ENCODE measurements at regions not wholly inside any gene's neighbourhood (a gene's known extent, or its start where the extent isn't known, plus 50 kb on each side); places are given as distances from the start of the nearest gene placed in this dataset.
"Not testable (repeated sequence)": the region's sequence is repeated elsewhere in the genome, so short reads cannot be mapped to it uniquely, and the experiment has no call there.

DNA sequence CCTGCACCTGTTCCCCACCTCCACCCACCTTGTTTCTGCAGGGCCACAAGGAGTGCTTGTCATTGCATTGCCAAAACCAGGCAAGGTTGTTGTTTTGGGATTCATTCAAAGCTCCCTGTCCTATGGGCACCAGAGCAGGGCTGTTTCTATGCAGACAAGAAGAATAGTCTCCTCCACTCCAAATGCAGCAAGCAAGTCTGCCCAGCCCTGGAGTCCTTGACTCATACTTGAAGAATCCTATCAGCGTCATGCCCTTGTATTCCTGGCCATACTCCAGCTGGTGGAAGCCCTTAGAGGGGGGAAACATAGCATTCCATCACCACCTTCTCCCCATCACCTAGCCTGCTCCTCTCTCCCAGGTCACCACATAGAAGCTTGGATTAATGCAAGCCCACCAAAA is 145.3 kb upstream of the ECI2 start:
- DNase-seq = no peak

DNA sequence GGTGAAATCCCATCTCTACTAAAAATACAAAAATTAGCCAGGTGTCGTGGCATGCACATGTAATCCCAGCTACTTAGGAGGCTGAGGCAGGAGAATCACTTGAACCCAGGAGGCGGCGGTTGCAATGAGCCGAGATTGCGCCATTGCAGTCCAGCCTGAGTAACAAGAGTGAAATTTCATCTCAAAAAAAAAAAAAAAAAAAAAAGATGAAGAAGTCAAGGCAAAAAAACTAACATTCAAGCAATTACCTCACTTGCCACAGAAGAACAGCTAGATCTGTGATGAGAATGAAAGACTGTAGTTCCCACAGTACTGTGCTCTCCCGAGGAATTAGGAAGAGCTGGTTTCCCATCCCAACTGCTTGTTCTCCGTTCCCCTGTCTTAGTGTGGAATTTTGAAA is 144.7 kb upstream of the ECI2 start:
- no peak for DNase-seq

DNA sequence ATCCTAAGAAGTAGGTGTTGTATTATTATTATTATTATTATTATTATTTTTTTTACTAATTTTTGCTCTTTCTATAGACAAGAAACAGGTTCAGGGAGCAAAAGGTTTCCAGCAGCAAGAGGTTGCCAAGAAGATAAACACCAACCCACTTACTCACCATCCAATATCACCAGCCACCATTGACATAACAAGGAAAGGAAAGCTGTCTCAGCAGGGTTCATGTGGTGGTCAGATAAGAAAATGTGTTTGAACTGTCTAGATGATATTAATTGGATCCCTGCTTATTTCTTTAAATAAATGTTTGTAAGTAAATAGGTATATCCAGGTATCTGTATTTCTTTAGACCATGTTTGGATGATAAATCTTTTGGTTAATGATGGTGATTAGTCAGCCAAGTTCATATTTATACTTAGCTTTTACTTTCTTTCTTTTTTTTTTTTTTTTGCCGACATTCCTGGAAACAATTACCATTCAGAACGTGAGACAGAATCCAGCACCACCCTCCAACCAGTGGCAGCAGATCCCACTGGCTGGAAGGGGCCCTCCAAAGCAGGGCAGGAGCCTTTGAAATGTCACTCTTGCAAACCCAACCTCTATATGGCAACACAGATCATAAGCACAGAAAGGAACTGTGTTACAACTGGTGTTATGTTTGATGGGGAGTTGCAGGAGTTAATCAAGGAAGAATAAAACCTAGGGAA is 139.2 kb upstream of the ECI2 start:
- DNase-seq = no peak

DNA sequence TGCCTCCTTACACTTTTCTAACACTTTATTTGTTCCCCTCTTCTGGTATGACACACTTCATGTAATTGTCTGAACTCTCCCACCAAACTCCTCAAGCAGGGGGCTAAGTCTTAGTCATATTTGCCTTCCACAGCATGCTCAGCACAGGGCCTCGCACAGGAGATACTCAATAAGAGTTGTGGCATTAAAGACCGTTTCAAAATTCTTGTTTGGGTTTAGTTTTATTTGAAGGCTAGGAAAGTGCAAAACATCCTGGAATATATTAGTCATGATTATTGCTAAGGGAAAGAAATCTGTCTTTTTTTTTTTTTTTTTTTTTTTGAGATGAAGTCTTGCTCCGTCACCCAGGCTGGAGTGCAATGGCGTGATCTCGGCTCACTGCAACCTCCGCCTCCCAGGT is 137.6 kb upstream of the ECI2 start:
- no peak for DNase-seq

DNA sequence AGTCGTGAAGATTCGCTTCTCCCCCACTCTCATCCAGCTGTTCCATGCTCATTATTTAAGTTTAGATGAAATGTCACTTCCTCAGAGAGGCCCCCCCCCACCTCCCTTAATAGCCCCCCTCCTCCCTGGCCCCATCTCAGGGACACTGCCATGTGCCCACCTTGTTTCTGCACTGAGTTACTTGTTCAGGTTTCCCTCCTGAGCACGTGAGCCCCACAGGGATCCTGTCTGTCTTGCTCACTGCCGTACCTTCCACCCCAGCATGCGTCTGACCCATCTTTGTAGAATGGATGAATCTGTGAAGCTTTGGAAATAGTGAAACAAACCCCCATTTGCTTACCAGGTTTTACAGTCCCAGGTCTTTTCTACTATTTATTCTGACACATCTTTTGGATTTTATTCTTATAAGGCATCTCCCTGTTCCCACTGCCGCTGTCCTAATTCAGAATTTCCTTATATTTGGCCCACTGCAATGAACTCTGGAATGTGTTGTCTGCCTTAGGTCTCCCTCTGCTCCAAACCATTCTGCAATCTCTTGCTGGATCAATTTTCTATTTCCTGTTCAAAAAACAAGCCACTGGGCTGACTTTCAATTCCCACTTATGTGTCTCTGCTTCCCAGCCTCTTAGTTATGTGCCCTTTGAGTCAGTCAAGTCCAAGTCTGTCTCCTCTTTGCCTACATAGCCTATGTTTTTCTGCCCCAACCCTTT is 136.5 kb upstream of the ECI2 start:
- no peak for DNase-seq

DNA sequence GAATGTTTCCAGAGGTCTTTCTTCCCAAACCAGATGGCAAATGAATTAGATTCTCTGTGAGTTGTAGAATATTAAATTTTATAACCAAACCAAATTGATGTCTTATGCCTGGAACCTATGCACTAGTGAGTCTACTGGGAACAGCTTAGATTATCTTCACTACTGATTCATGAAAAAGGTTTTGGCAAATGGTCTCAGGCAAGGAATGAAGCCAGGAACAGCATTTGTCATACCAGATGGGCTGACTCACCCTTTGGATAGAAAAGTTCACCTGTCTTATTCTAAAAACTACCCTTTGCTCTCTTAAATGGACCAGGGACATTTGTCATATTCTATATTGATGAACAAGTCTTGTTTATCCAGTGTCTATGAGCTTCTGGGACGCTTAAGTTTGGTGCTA is 135.4 kb upstream of the ECI2 start:
- DNase-seq = no peak

DNA sequence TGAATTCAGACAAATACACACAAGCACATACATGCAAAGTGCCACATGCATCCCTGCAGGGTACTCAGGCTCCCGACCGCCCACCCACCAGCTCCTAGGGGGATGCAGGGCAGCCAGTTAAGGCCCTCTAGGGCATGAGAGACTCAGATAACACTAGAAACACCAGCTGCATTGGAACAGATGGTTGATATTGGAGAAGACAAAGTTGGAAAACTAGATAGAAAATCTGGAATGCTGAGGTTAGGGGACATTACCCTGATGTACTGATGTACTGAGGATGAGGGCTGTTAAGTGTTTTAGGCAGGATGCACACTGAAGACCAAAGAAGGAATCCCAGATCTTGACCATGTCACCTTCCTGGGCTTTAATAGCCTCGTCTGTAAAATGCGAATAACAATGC is 134.6 kb upstream of the ECI2 start:
- DNase-seq = no peak

DNA sequence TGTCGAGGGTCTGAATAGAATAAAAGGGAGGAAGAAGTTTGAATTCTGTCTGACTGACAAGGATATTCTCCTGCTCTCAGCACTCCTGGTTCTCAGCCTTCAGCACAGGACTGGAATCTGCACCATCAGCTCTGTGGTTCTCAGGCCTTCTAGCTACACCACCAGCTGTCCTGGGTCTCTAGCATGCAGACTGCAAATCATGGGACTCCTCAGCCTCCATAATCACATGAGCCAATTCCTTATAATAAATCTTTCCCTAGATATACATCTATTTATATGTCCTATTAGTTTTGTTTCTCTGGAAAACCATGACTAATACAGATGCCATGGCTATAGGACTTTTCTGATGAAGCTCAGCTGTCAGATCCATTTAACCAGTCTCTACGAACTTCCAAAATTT is 132.8 kb upstream of the ECI2 start:
- no peak for DNase-seq

DNA sequence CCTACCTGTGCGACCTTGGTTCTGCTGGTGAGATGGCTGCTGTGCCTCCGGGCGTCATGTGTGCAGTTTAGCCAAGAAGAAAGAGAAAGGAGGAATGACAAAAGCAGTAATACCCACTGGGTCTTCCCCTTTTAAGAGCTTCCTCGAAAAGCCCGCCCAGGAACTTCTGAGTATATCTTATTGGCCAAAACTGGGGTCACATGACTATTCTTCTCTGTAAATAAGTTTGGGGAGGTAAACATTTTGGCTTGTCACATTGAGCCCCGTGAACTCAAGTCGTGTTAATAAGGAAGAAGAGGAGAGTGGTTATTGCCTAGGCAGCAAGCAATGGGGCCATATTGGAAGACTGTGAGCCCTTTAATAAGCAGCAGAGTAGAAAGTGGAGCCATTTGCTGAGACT is 130.4 kb upstream of the ECI2 start:
- DNase-seq = no peak

DNA sequence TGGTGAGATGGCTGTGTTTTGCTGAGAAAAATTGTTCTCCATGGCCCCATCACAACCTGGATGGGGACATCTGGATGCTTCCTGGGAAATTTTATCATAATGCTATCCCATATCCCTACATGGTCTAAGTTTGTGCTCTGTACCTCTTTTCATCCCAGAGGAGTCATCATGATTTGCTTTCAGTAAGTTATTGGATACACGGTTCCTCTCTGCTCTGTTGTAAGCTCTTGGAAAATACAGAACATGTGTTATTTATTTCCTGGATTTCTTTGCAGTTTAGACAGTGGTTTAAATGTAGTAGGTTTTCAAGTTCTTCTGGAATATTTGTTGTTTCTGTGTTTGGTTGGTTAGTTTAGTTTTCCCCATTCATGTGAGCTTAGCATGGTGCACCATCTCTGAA is 129.2 kb upstream of the ECI2 start:
- DNase-seq = no peak

DNA sequence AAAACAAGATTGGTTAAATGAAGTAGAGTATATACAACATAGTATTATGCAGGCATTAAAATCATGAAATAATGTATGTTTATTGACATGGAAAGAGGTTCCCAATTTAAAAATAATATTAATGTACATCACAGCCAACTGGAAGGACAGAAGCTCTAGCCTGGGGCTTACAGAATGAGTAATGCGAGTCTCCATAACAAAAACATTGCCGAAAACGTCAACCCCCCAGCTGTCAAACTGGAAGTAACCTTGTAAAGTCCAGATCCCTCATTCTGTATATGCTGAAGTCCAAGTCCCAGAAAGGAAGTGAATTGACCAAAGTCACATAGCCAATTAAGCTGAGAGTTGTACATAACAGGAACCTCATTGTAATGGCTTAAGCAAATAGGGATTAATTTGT is 128.7 kb upstream of the ECI2 start:
- no peak for DNase-seq

DNA sequence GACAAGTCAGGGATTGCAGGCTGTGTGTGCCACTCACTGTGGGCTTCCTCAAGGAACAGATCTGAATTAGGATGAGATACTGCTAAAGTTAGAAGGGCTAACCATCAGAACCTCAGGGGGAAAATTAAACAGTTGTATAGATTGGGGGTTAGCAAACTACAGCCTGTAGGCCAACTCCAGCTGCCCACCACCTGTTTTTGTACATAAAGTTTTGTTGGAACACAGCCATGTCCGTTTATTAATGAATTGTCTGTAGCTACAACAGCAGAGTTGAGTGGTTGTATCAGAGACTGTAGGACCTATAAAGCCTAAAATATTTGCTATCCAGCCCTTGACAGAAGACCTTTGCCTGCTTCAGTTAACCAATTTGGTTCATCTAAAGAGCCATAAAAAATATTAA is 127.2 kb upstream of the ECI2 start:
- no peak for DNase-seq

DNA sequence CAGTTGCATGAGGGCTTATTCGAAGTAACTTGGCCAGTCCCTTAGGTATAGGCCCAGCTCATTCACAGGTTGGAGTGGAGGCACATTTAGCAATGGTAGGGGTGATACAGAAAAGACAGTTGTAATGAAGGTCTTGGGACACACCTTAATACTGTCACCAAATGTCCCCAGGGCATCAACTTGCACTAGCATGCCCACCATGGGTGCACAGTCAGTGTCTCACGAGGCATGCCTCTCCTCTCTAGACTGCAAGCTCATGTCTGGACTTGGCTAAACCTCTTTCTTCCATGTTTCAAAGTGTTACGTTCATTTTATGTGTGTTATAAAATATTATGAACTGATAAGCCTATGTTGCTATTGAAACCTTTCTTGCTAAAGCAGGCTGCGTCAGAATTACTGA is 124.0 kb upstream of the ECI2 start:
- no peak for DNase-seq

DNA sequence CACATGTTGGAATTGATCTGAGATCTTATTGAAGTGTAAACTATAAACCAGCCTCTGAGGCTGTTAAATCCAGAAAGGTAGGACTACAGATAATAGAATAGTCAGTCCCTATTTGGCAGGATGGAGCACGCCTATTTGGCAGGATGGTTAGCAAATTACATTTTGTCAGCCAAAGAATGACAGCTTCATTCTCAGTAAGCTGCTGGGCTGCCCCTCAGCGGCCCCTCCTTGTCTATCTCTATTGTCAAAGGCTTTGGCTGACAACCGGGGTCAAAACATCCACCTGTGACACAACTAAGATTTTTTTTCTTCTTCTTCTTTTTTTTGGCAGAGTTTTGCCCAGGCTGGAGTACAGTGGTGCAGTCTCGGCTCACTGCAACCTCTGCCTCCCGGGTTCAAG is 123.4 kb upstream of the ECI2 start:
- no peak for DNase-seq

DNA sequence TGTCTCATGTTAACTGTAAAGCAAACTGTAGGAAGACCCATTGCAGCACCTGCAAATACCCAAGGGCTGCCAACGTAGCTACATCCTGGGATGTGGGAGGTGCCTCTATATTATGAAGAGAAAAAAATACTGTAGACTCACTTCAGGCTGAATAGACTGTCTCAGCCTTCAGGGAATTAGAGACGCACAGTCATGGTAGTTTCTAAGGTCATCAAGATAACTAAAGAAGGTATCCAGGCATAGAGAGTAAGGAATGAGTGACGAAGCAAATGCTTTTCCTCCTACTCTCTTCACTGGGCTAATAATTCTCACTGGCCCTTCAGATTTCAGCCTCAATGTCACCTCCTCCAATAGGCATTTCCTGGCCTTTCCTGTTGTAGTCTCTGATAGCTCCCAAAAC is 121.6 kb upstream of the ECI2 start:
- DNase-seq = no peak

DNA sequence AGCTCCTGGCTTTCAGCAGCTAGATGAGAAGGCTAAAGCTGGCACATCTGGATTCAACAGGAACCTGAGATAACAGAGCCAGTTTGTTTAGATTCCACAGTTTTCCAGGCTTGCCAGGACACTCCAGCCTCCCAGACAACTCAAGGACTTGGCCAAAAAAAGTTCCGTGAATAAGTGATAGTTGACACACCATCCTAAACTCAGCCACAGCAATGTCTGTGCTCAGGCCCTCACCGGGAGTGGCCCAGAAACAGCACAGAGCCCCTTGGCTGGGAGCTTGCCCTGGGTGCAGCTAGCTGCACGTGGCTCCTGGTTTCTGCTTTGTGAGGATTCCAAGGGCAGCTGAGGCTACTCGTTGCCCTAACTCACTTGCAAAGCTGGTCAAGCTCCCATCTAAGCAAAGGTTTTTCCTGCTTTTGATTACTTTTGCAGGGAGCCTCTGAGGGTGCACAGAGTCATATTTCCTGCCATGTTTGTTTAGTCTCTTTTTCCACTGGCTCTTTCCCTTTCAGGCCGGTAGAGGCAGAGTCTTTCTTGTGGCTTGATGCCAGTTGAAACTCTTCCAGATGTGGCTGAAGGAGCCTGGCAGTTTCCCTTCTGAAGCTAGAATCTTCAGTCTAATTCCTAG is 118.3 kb upstream of the ECI2 start:
- DNase-seq = no peak

DNA sequence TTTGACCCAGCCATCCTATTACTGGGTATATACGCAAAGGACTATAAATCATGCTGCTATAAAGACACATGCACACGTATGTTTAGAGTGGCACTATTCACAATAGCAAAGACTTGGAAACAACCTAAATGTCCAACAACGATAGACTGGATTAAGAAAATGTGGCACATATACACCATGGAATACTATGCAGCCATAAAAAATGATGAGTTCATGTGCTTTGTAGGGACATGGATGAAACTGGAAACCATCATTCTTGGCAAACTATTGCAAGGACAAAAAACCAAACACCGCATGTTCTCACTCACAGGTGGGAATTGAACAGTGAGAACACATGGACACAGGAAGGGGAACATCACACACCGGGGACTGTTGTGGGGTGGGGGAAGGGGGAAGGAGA is 117.1 kb upstream of the ECI2 start:
- not testable (repeated sequence) for DNase-seq

DNA sequence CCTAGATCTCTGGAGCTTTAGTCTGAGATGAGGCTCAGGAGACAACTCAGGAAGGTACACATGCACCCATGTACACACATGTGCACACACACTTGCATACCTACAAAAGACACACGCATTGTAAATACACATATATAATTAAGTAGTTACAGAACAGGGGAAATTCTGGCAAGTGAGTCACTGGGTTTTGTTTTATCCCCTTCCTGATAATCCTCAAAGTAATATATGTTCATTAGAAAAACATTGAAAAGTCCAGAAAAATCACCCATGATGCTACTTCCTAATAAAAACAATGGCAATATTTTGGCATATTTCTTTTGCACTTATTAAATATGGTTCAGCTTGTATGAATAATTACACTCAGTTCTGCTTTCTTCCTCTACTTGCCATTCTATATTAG is 115.3 kb upstream of the ECI2 start:
- no peak for DNase-seq

DNA sequence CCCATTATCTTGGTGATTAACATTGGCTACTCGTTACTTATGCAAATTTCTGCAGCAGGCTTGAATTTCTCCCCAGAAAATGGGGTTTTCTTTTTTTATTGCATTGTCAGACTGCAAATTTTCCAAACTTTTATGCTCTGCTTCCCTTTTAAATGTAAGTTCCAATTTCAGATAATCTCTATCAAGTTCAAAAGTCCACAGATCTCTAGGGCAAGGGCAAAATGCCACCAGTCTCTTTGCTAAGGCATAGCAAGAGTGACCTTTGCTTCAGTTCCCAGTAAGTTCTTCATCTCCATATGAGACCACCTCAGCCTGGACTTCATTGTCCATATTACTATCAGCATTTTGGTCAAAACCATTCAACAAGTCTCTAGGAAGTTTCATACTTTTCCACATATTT is 108.5 kb upstream of the ECI2 start:
- DNase-seq = not testable (repeated sequence)

DNA sequence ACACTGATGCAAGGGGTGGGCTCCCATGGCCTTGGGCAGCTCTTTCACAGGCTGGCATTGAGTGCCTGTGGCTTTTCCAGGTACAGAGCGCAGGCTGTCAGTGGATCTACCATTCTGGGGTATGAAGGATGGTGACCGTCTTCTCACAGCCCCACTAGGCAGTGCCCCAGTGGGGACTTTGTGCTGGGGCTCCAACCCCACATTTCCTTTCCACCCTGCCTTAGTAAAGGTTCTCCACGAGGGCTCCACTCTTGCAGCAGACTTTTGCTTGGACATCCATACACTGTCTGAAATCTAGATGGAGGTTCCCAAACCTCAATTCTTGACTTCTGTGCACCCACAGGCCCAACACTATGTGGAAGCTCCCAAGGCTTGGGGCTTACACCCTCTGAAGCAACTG is 107.9 kb upstream of the ECI2 start:
- no peak for DNase-seq

DNA sequence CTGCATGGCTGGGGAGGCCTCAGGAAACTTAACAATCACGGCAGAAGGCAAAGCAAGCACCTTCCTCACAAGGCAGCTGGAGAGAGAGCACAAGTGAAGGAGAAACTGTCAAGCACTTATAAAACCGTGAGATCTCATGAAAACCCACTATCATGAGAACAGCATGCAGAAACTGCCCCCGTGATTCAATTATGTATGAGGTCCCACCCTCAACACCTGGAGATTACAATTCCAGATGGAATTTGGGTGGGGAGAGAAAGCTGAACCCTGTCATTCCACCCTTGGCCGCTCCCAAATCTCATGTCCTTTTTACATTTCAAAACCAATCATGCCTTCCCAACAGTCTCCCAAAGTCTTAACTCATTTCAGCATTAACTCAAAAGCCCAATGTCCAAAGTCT is 107.2 kb upstream of the ECI2 start:
- DNase-seq = no peak

DNA sequence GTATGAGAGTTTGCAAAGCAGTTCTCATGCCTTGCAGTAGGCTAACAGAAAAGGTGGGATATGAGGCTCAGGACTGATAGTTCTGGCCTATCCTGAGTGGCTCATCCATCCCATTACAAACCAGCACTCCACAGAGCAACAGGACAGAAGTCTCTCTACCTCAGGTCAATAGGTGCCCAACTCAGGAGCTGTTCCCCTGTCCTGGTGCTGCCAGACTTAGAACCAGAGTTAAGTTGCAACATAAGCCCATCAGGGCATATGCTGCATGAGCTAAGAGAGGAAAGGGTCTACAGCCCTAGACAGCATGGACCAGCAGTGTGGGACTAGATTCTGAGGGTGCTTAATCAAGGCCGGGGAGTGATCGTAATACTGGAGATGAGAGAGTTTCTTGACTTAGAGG is 104.8 kb upstream of the ECI2 start:
- DNase-seq = no peak

DNA sequence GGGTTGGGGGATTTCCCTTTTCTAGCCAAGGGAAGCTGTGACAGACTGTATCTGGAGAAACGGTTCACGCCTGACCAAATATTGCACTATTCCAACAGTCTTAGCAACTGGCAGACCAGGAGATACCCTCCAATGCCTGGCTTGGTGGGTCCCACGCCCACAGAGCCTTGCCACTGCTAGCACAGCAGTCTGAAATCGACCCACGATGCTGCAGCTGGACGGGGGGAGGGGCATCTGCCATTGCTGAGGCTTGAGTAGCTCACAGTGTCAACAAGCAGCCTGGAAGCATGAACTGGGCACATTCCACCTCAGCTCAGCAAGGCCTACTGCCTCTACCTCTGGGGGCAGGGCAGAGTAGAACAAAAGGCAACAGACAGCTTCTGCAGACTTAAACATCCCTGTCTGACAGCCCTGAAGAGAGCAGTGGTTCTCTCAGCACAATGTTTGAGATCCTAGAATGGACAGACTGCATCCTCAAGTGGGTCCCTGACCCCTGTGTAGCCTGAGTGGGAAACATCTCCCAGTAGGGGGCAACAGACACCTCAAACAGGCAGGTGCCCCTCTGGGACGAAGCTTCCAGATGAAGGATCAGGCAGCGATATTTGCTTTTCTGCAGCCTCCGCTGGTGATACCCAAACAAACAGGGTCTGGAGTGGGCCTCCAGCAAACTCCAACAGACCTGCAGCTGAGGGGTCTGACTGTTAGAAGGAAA is 89.9 kb upstream of the ECI2 start:
- no peak for DNase-seq

Data from activated naive CD4-positive, alpha-beta T cell treated with anti-CD3 and anti-CD28 coated beads, Interleukin-2, amount 50 U/mL, for 16 hours (primary cell).